Upper lobe of right lung (tissue), 1 donor: ENCODE measurements at regions not wholly inside any gene's neighbourhood (a gene's known extent, or its start where the extent isn't known, plus 50 kb on each side); places are given as distances from the start of the nearest gene placed in this dataset.

ENCODE experiments used
- ATAC-seq: fragments of 200-7000 bp; cut with Tn5 transposase; one replicate; pipeline ENCODE4 v1.9.1; 2020; ENCODE audit warnings: mild to moderate bottlenecking, moderate library complexity
- DNase-seq: peaks from one replicate; pipeline ENCODE4 v3.0.0-alpha.2; 2020
- H3K27ac ChIP-seq: fragments of 200-600 bp; one replicate; pipeline ENCODE4 v1.8.0; 2022
- H3K27me3 ChIP-seq: fragments of 200-600 bp; one replicate; pipeline ENCODE4 v1.8.0; 2022; ENCODE audit warnings: mild to moderate bottlenecking
- H3K36me3 ChIP-seq: fragments of 200-600 bp; one replicate; pipeline ENCODE4 v1.8.0; 2022
- H3K4me1 ChIP-seq: fragments of 200-600 bp; one replicate; pipeline ENCODE4 v1.8.0; 2022
- H3K4me3 ChIP-seq: fragments of 200-600 bp; one replicate; pipeline ENCODE4 v1.8.0; 2022; ENCODE audit warnings: mild to moderate bottlenecking
- H3K9me3 ChIP-seq: fragments of 200-600 bp; one replicate; pipeline ENCODE4 v1.8.0; 2022
- CTCF ChIP-seq: fragments of 200-600 bp; IDR thresholded peaks from one replicate; pipeline ENCODE4 v1.8.0; 2022; ENCODE audit warnings: antibody characterized with exemption
- intact Hi-C: fragments of 100-400 bp; cut with DNase I; formaldehyde crosslinking; loops from one replicate; pipeline ENCODE4 v1.11.0; 2022
- donor health status: DM: no; HTN: yes; CAD: no; lungs with severe emphysema.

- no peaks in the 10 kb centered on the region for H3K4me1 ChIP-seq
- DNase-seq (no peak), ATAC-seq (no peak)
- TF ChIP-seq CTCF, result no peak
- no peaks in the 10 kb centered on the region for H3K27me3 ChIP-seq
- H3K9me3 ChIP-seq, result no peaks in the 10 kb centered on the region
- H3K4me3 ChIP-seq, result no peak overlapping the region
- H3K27ac ChIP-seq, result no peak overlapping the region
- intact Hi-C loops, result no loop called here
- no peaks in the 10 kb centered on the region for H3K36me3 ChIP-seq
Measured at GRCh38 chr13:37319031-37319443, 213.6 kb upstream of the CSNK1A1L start.

- Histone ChIP-seq H3K4me3 (no peak overlapping the region), H3K36me3 (no peaks in the 10 kb centered on the region), H3K9me3 (no peaks in the 10 kb centered on the region), H3K27me3 (no peaks in the 10 kb centered on the region), H3K4me1 (no peaks in the 10 kb centered on the region), H3K27ac (no peak overlapping the region)
- no peak for DNase-seq
- intact Hi-C loops, result no loop called here
- no peak for TF ChIP-seq CTCF
- ATAC-seq, result peak; percentile 39
Measured at GRCh38 chr13:37316935-37317334, 211.5 kb upstream of the CSNK1A1L start.

- Histone ChIP-seq H3K36me3 (no peaks in the 10 kb centered on the region), H3K9me3 (no peaks in the 10 kb centered on the region), H3K4me3 (no peak overlapping the region), H3K27ac (no peak overlapping the region), H3K4me1 (no peaks in the 10 kb centered on the region), H3K27me3 (no peaks in the 10 kb centered on the region)
- ATAC-seq, result no peak
- no peak for TF ChIP-seq CTCF
- intact Hi-C loops, result no loop called here
- DNase-seq, result no peak
Measured at GRCh38 chr13:37313372-37313771, 207.9 kb upstream of the CSNK1A1L start.

- intact Hi-C loops, result no loop called here
- Histone ChIP-seq H3K4me1 (no peaks in the 10 kb centered on the region), H3K4me3 (no peak overlapping the region), H3K27me3 (no peaks in the 10 kb centered on the region), H3K9me3 (no peaks in the 10 kb centered on the region), H3K27ac (no peak overlapping the region), H3K36me3 (no peaks in the 10 kb centered on the region)
- no peak for TF ChIP-seq CTCF
- DNase-seq (no peak), ATAC-seq (no peak)
Measured at GRCh38 chr13:37306778-37307544, 201.5 kb upstream of the CSNK1A1L start.

- DNase-seq (no peak), ATAC-seq (no peak)
- no peak for TF ChIP-seq CTCF
- Histone ChIP-seq H3K9me3 (no peaks in the 10 kb centered on the region), H3K27ac (no peak overlapping the region), H3K36me3 (no peaks in the 10 kb centered on the region), H3K4me1 (no peaks in the 10 kb centered on the region), H3K27me3 (no peaks in the 10 kb centered on the region), H3K4me3 (no peak overlapping the region)
- intact Hi-C loops, result no loop called here
Measured at GRCh38 chr13:37303606-37304005, 198.1 kb upstream of the CSNK1A1L start.

GRCh38 chr13:37302686-37303085, 197.2 kb upstream of the CSNK1A1L start:
- DNase-seq (no peak), ATAC-seq (no peak)
- H3K9me3 ChIP-seq, result no peaks in the 10 kb centered on the region
- no peak for TF ChIP-seq CTCF
- no peak overlapping the region for H3K27ac ChIP-seq
- no peaks in the 10 kb centered on the region for H3K36me3 ChIP-seq
- H3K4me3 ChIP-seq, result no peak overlapping the region
- intact Hi-C loops, result no loop called here
- no peaks in the 10 kb centered on the region for H3K27me3 ChIP-seq
- no peaks in the 10 kb centered on the region for H3K4me1 ChIP-seq
